Fibroblast of skin of right biceps (primary cell): ENCODE measurements at regions not wholly inside any gene's neighbourhood (a gene's known extent, or its start where the extent isn't known, plus 50 kb on each side); places are given as distances from the start of the nearest gene placed in this dataset.
A peak's percentile ranks its signal among the peaks of the same experiment; 100 is the strongest.

ENCODE experiments used
- DNase-seq: peaks from one replicate; pipeline ENCODE4 v3.0.0-alpha.2; 2013

GRCh38 chr15:37261685-37262084 is 161.3 kb upstream of the MEIS2 start:
- no peak for DNase-seq

GRCh38 chr15:37262922-37263608 is 162.7 kb upstream of the MEIS2 start:
- DNase-seq = no peak

- peak; percentile 50 for DNase-seq
Observed at GRCh38 chr15:37289109-37289765, 188.9 kb upstream of the MEIS2 start.

GRCh38 chr15:37291920-37292319 is 191.6 kb upstream of the MEIS2 start:
- peak; percentile 6 for DNase-seq

GRCh38 chr15:37298271-37298670 is 197.9 kb upstream of the MEIS2 start:
- no peak for DNase-seq

- DNase-seq = no peak
Observed at GRCh38 chr15:37339437-37339836, 239.1 kb upstream of the MEIS2 start.

GRCh38 chr15:37339856-37340255 is 239.5 kb upstream of the MEIS2 start:
- no peak for DNase-seq

- DNase-seq = no peak
Observed at GRCh38 chr15:37340438-37340837, 240.1 kb upstream of the MEIS2 start.

GRCh38 chr15:37359101-37359892 is 258.9 kb upstream of the MEIS2 start:
- DNase-seq = no peak

GRCh38 chr15:37359893-37360290 is 259.5 kb upstream of the MEIS2 start:
- DNase-seq = no peak

- DNase-seq = no peak
Observed at GRCh38 chr15:37360724-37361123, 260.4 kb upstream of the MEIS2 start.

- no peak for DNase-seq
Observed at GRCh38 chr15:37361621-37362020, 261.3 kb upstream of the MEIS2 start.

GRCh38 chr15:37362414-37362813 is 262.1 kb upstream of the MEIS2 start:
- no peak for DNase-seq

GRCh38 chr15:37368961-37369360 is 268.6 kb upstream of the MEIS2 start:
- DNase-seq = no peak

- DNase-seq = peak; percentile 26
Observed at GRCh38 chr15:37370941-37371340, 270.6 kb upstream of the MEIS2 start.

- DNase-seq = peak; percentile 70
Observed at GRCh38 chr15:37372064-37372463, 271.7 kb upstream of the MEIS2 start.

GRCh38 chr15:37375519-37375918 is 275.2 kb upstream of the MEIS2 start:
- peak; percentile 49 for DNase-seq

- no peak for DNase-seq
Observed at GRCh38 chr15:37377428-37377827, 277.1 kb upstream of the MEIS2 start.

- DNase-seq = no peak
Observed at GRCh38 chr15:37394402-37395099, 294.2 kb upstream of the MEIS2 start.

GRCh38 chr15:37395100-37395468 is 294.7 kb upstream of the MEIS2 start:
- DNase-seq = no peak

- DNase-seq = no peak
Observed at GRCh38 chr15:37397266-37398022, 297.1 kb upstream of the MEIS2 start.

GRCh38 chr15:37416103-37416502 is 315.8 kb upstream of the MEIS2 start:
- no peak for DNase-seq

GRCh38 chr15:37425541-37425940 is 325.2 kb upstream of the MEIS2 start:
- peak; percentile 90 for DNase-seq
